ENCODE measurements at regions not wholly inside any gene's neighbourhood (a gene's known extent, or its start where the extent isn't known, plus 50 kb on each side); places are given as distances from the start of the nearest gene placed in this dataset.
"Not testable (repeated sequence)": the region's sequence is repeated elsewhere in the genome, so short reads cannot be mapped to it uniquely, and the experiment has no call there.

DNA sequence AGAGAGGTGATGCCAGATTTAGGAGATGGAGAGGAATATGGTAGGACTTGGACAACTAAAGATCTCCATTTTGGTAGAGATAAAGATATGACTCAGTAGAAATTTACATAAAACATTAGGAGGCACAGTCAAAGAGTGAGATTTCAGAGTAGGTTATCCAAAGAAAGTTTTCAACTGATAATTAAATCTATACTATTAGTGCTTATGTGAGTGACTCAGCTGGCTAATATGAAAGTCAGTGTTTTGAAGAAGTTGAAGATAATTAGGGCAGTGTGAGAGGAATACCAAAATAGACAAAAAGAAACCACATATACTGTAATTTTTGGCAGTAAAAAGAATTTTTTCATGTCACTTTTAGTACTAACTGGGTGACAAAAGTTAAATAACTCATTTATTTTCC lies 712.8 kb upstream of the HS3ST5 start:
- Mint-ChIP-seq H3K36me3 (ENCODE audit: insufficient read depth, unreplicated experiment) (no peaks in the 10 kb centered on the region), H3K9me3 (ENCODE audit: unreplicated experiment) (peaks cover 5% of the 10 kb centered on the region), H3K4me3 (ENCODE audit: unreplicated experiment) (no peak overlapping the region), H3K27me3 (ENCODE audit: insufficient read depth, unreplicated experiment) (peaks cover 24% of the 10 kb centered on the region), H3K27ac (ENCODE audit: low read depth, unreplicated experiment) (no peak overlapping the region), H3K4me1 (ENCODE audit: insufficient read depth, unreplicated experiment) (no peaks in the 10 kb centered on the region)
- DNase-seq (ENCODE audit: unreplicated experiment): no peak
- ChIA-PET CTCF (no interaction called here), POLR2A (no interaction called here)
- BruUV-seq (replicated peaks): no TSS peak
- TF ChIP-seq, protein P1, sequence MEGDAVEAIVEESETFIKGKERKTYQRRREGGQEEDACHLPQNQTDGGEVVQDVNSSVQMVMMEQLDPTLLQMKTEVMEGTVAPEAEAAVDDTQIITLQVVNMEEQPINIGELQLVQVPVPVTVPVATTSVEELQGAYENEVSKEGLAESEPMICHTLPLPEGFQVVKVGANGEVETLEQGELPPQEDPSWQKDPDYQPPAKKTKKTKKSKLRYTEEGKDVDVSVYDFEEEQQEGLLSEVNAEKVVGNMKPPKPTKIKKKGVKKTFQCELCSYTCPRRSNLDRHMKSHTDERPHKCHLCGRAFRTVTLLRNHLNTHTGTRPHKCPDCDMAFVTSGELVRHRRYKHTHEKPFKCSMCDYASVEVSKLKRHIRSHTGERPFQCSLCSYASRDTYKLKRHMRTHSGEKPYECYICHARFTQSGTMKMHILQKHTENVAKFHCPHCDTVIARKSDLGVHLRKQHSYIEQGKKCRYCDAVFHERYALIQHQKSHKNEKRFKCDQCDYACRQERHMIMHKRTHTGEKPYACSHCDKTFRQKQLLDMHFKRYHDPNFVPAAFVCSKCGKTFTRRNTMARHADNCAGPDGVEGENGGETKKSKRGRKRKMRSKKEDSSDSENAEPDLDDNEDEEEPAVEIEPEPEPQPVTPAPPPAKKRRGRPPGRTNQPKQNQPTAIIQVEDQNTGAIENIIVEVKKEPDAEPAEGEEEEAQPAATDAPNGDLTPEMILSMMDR (IDR thresholded peaks at IDR 0.05; ENCODE audit: unreplicated experiment): no peak
- intact Hi-C loops (cut with micrococcal nuclease): no loop called here

DNA sequence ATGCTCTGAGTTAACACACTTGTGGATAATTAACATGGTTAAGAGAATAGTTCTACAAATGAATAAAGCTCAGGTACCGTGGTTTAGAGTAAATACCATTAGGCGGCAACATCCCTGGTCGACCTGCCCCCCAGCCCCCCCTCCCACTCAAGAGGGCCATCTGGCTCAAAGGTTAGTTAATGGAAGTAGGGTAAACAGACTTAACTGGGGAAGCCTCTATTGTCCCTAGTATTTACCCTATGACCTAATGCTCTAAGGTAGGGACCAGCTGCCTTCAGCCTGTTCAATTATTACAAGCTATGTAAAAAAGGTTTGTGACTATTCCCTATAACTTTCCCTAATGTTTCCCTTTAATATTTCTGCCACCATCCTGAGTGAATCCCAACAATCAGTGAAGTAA lies 711.4 kb upstream of the HS3ST5 start:
- H3K27me3 Mint-ChIP-seq (ENCODE audit: insufficient read depth, unreplicated experiment): peaks cover 28% of the 10 kb centered on the region
- H3K4me3 Mint-ChIP-seq (ENCODE audit: unreplicated experiment); H3K36me3 Mint-ChIP-seq (ENCODE audit: insufficient read depth, unreplicated experiment); CTCF ChIA-PET; H3K9me3 Mint-ChIP-seq (ENCODE audit: unreplicated experiment); DNase-seq (ENCODE audit: unreplicated experiment); BruUV-seq (replicated peaks); H3K4me1 Mint-ChIP-seq (ENCODE audit: insufficient read depth, unreplicated experiment); POLR2A ChIA-PET; H3K27ac Mint-ChIP-seq (ENCODE audit: low read depth, unreplicated experiment); intact Hi-C loops (cut with micrococcal nuclease): not testable (repeated sequence)

DNA sequence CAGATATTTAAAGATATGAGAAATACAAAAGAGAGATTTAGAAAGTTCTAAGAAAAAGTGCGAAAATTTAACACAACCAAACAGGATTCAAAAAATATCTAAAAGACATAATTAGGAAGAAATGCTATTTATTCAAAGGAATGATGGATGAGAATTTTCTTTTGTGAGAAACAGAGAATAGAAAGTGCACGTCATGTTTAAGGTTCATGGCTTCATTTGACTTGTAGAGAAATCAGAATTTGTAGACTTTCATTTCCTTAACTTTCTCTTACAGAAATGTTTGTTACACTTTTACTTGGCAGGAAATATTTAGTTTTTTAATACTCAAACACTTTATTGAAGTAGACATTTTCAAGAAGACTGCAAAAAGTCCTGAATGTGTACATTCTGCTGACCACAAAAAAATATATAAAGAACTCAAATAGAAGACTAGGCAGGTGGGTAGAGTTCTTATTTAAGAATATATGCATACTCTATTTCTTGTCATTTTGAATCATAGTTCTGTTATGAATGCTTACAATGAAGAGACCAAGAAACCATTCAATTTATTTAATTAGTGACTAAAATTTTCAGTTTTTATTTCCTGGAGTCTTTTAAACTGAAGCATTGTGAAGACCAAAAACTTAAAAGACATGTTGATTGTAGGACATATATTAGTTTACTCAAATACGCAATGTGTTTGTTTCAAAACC lies 710.5 kb upstream of the HS3ST5 start:
- intact Hi-C loops (cut with micrococcal nuclease): no loop called here
- Mint-ChIP-seq H3K36me3 (ENCODE audit: insufficient read depth, unreplicated experiment) (no peaks in the 10 kb centered on the region), H3K9me3 (ENCODE audit: unreplicated experiment) (peaks cover 7% of the 10 kb centered on the region), H3K4me1 (ENCODE audit: insufficient read depth, unreplicated experiment) (no peaks in the 10 kb centered on the region), H3K4me3 (ENCODE audit: unreplicated experiment) (no peak overlapping the region), H3K27me3 (ENCODE audit: insufficient read depth, unreplicated experiment) (peaks cover 28% of the 10 kb centered on the region), H3K27ac (ENCODE audit: low read depth, unreplicated experiment) (no peak overlapping the region)
- ChIA-PET POLR2A (no interaction called here), CTCF (no interaction called here)
- no TSS peak for BruUV-seq (replicated peaks)
- TF ChIP-seq, protein P1 (IDR thresholded peaks at IDR 0.05; ENCODE audit: unreplicated experiment): no peak
- no peak for DNase-seq (ENCODE audit: unreplicated experiment)

DNA sequence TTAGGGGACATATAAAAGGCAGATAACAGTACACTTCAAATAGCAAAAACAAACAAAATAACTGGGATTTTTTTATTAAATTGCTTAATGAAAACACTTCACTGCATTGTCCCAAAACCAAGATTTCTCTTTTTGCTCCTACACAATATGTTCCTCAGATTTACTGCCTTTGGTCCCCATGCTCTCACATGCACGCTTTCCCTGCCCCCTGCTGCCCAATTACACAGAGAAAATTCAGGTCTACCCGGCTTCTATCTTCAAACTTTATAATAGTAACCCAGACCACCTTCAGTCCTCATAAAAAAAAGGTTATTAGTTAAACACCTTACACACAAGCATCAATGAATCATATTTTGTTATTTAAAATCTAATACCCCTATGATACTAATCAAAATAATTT lies 673.8 kb upstream of the HS3ST5 start:
- H3K27ac Mint-ChIP-seq (ENCODE audit: low read depth, unreplicated experiment): no peak overlapping the region
- H3K4me3 Mint-ChIP-seq (ENCODE audit: unreplicated experiment): no peak overlapping the region
- H3K4me1 Mint-ChIP-seq (ENCODE audit: insufficient read depth, unreplicated experiment): no peaks in the 10 kb centered on the region
- no peaks in the 10 kb centered on the region for H3K9me3 Mint-ChIP-seq (ENCODE audit: unreplicated experiment)
- DNase-seq (ENCODE audit: unreplicated experiment): no peak
- H3K27me3 Mint-ChIP-seq (ENCODE audit: insufficient read depth, unreplicated experiment): no peaks in the 10 kb centered on the region
- CTCF ChIA-PET: no interaction called here
- intact Hi-C loops (cut with micrococcal nuclease): no loop called here
- BruUV-seq (replicated peaks): no TSS peak
- TF ChIP-seq, protein P1 (IDR thresholded peaks at IDR 0.05; ENCODE audit: unreplicated experiment): no peak
- POLR2A ChIA-PET: no interaction called here
- no peaks in the 10 kb centered on the region for H3K36me3 Mint-ChIP-seq (ENCODE audit: insufficient read depth, unreplicated experiment)

DNA sequence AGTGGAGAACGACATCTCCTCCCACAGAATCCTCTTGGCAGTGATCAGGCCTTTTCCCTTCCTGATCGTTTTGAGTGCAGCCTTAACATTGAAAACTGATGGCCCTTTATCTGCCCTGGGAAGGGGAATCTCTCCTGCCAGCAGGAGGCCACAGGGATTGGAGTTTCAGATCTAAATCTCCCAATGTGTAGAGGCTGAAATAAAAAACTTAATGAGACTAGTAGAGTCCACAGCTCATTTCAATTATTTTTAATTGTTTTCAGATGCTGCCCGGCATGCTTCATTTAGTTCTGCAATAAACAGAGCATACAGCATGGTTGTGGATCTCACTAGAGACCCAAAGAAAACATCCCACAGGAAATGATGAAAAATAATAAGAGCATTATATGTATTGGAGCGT lies 662.2 kb upstream of the HS3ST5 start:
- intact Hi-C loops (cut with micrococcal nuclease): no loop called here
- Mint-ChIP-seq H3K36me3 (ENCODE audit: insufficient read depth, unreplicated experiment) (no peaks in the 10 kb centered on the region), H3K27me3 (ENCODE audit: insufficient read depth, unreplicated experiment) (no peaks in the 10 kb centered on the region), H3K9me3 (ENCODE audit: unreplicated experiment) (no peaks in the 10 kb centered on the region), H3K4me3 (ENCODE audit: unreplicated experiment) (no peak overlapping the region), H3K4me1 (ENCODE audit: insufficient read depth, unreplicated experiment) (no peaks in the 10 kb centered on the region), H3K27ac (ENCODE audit: low read depth, unreplicated experiment) (no peak overlapping the region)
- ChIA-PET POLR2A (no interaction called here), CTCF (no interaction called here)
- no peak for DNase-seq (ENCODE audit: unreplicated experiment)
- TF ChIP-seq, protein P1 (IDR thresholded peaks at IDR 0.05; ENCODE audit: unreplicated experiment): no peak
- no TSS peak for BruUV-seq (replicated peaks)

Data from MCF 10A (cell line).